ENCODE measurements at regions not wholly inside any gene's neighbourhood (a gene's known extent, or its start where the extent isn't known, plus 50 kb on each side); places are given as distances from the start of the nearest gene placed in this dataset.

GRCh38 chr18:65329010-65329409, 421.8 kb upstream of the CDH7 start:
- TF ChIP-seq CTCF (conservative IDR thresholded peaks at IDR 0.05), result no peak
- TF ChIP-seq EZH2 (IDR thresholded peaks at IDR 0.05; ENCODE audit: low read depth), result no peak

Measured in PC-9 (cell line).